ENCODE measurements at regions not wholly inside any gene's neighbourhood (a gene's known extent, or its start where the extent isn't known, plus 50 kb on each side); places are given as distances from the start of the nearest gene placed in this dataset.

- no peak for TF ChIP-seq CTCF (IDR thresholded peaks at IDR 0.05)
- TF ChIP-seq POLR2A (IDR thresholded peaks at IDR 0.05): no peak
These were observed 91.0 kb upstream of the BCOR start for GRCh38 chrX:40188573-40189417.

All from testis (tissue), 2 donors.